AG04449 (cell line): ENCODE measurements at regions not wholly inside any gene's neighbourhood (a gene's known extent, or its start where the extent isn't known, plus 50 kb on each side); places are given as distances from the start of the nearest gene placed in this dataset.

Experiments
- CTCF ChIA-PET: fragments of 350-600 bp; formaldehyde crosslinking; extraction: SDS; loops from one replicate; lab custom pipeline; 2021; ENCODE audit warnings: antibody characterized with exemption; lab: Yijun Ruan, JAX
- POLR2A ChIA-PET: fragments of 400-600, 350-600 bp; formaldehyde crosslinking; extraction: SDS; loops from one replicate; lab custom pipeline; 2020; ENCODE audit warnings: antibody characterized with exemption, inconsistent platforms; lab: Yijun Ruan, JAX
- DNase-seq: peaks from one replicate; pipeline ENCODE4 v3.0.0-alpha.2; 2010; ENCODE audit warnings: low read depth, low spot score
- H3K4me3 ChIP-seq: 2 replicates; pipeline ENCODE4 v1.5.1; 2011; ENCODE audit warnings: low read depth, mild to moderate bottlenecking, control low read depth, low read length
- TF ChIP-seq, protein P1 (sequence below): IDR thresholded peaks from one replicate; pipeline ENCODE4 v1.5.1; 2011; ENCODE audit warnings: mild to moderate bottlenecking, moderate library complexity, low read length, control low read depth, inconsistent platforms; ENCODE audit not compliant: insufficient read depth; ENCODE audit errors: missing control alignments

GRCh38 chr6:91453224-91453878 lies 866.5 kb upstream of the MAP3K7 start:
- no peak overlapping the region for H3K4me3 ChIP-seq
- ChIA-PET POLR2A (no interaction called here), CTCF (no interaction called here)
- DNase-seq = no peak
- TF ChIP-seq, protein P1, sequence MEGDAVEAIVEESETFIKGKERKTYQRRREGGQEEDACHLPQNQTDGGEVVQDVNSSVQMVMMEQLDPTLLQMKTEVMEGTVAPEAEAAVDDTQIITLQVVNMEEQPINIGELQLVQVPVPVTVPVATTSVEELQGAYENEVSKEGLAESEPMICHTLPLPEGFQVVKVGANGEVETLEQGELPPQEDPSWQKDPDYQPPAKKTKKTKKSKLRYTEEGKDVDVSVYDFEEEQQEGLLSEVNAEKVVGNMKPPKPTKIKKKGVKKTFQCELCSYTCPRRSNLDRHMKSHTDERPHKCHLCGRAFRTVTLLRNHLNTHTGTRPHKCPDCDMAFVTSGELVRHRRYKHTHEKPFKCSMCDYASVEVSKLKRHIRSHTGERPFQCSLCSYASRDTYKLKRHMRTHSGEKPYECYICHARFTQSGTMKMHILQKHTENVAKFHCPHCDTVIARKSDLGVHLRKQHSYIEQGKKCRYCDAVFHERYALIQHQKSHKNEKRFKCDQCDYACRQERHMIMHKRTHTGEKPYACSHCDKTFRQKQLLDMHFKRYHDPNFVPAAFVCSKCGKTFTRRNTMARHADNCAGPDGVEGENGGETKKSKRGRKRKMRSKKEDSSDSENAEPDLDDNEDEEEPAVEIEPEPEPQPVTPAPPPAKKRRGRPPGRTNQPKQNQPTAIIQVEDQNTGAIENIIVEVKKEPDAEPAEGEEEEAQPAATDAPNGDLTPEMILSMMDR = no peak

DNA sequence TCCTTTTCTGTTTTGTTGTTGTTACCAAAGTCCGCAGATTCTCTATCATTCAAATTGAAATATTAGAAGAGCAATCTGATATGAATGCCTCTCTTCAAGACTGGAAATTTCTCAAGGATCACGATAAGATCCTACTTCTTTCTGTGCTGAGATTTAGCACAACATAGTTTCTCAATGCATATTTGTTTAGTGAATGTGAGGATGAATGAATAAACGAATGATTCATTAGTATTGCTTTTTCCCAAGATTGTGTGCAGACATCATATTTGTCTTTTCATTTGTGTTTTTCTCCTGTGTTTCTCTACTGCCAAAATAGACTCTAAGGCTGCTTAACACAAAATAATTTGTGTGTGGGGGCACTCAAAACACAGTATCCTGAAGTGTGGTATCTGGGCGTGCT lies 862.7 kb upstream of the MAP3K7 start:
- H3K4me3 ChIP-seq = no peak overlapping the region
- CTCF ChIA-PET = no interaction called here
- POLR2A ChIA-PET = no interaction called here

DNA sequence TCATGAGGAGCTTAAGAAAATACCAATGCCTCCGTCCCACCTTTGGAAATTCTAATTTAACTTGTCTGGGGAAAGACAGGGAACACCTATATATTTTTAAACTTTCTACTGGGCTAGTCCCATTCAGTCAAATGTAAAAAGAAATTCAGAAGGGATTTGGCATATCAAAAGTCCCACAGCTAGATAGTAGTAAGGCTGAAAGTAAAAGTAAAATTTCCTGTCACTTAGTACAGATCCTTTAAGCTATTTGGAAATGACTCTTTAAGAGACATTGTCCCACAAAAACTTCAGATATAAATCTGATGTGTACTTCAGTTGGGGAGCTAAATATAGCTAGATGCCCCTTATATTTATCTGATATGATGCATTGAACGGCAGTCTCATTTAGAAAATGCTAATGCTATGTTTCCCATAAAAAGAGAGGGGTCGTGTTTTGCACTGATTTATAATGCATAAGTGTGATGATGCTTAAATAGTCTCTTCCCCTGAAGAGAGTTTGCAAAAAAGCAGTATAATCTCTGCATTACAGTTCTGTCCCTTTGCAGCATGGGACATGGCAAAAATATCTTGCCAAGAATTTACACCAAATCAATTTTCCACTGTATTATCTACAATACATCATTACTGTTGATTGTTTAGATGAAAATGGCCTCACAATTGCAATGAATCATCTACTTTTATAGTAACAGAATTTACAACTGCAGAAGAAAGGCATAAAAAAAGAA lies 860.8 kb upstream of the MAP3K7 start:
- TF ChIP-seq, protein P1 = no peak
- DNase-seq = no peak
- ChIA-PET CTCF (no interaction called here), POLR2A (no interaction called here)
- no peak overlapping the region for H3K4me3 ChIP-seq

More for the DNA sequence above, 862.7 kb upstream of the MAP3K7 start:
- DNase-seq = no peak
- TF ChIP-seq, protein P1 = no peak

GRCh38 chr6:91447081-91447480 lies 860.2 kb upstream of the MAP3K7 start:
- CTCF ChIA-PET = no interaction called here
- TF ChIP-seq, protein P1 = no peak
- no peak overlapping the region for H3K4me3 ChIP-seq
- POLR2A ChIA-PET = no interaction called here
- DNase-seq = no peak

DNA sequence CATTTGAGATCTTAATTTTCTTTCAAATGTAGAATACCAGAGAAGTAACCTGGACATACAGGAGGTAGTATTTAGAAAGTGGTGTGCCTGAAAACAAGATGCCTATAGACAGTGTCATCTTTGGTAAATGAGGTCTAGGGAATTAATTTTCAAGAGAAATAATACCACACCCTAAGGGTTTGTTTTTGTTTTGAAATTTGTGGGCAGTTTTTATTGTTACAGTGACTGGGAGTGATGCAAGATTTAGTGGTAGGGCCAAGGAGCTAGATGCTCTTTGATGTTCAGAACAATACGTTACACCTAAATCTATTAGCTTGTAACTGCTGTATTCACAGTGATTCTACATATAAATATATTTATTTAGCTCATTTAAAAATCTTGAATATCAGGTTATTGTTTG lies 856.5 kb upstream of the MAP3K7 start:
- ChIA-PET CTCF (no interaction called here), POLR2A (no interaction called here)
- no peak overlapping the region for H3K4me3 ChIP-seq
- no peak for DNase-seq
- TF ChIP-seq, protein P1 = no peak

DNA sequence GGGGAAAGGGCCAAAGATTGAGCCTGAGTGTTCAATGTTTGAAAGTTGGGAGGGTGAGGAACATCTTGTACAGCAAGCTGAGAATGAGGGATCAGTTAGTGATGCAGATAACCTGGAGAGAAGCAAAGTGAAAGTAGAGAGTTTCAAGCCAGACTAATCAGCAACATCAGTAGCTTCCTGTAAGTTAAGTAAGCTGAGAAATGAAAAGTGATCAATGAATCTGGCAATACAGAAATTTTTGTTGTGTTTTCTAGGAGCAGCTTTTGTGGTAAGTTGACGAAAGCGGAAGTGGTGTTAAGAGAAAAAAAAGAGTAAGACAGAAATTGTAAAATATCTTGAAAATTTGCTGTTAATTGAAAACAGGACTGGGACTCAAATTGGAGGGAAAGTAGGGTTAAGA lies 855.5 kb upstream of the MAP3K7 start:
- no peak for DNase-seq
- no peak overlapping the region for H3K4me3 ChIP-seq
- ChIA-PET CTCF (no interaction called here), POLR2A (no interaction called here)
- TF ChIP-seq, protein P1 = no peak
